IPS-18c (cell line): ENCODE measurements at regions not wholly inside any gene's neighbourhood (a gene's known extent, or its start where the extent isn't known, plus 50 kb on each side); places are given as distances from the start of the nearest gene placed in this dataset.

ENCODE experiments used
- H3K4me3 ChIP-seq: 2 replicates; pipeline ENCODE4 v1.7.0; 2013; ENCODE audit warnings: low read depth, mild to moderate bottlenecking, low read length, moderate library complexity; ENCODE audit not compliant: insufficient read depth
- H3K9me3 ChIP-seq: one replicate; pipeline ENCODE4 v1.6.1; 2013; ENCODE audit warnings: mild to moderate bottlenecking, low read length, moderate library complexity; ENCODE audit not compliant: control insufficient read depth, insufficient read depth

GRCh38 chr13:55230570-55230908 lies 1910.2 kb upstream of the PRR20A start:
- no peaks in the 10 kb centered on the region for H3K9me3 ChIP-seq

GRCh38 chr13:55234311-55234710 lies 1906.4 kb upstream of the PRR20A start:
- Histone ChIP-seq H3K4me3 (no peak overlapping the region), H3K9me3 (no peaks in the 10 kb centered on the region)

More at GRCh38 chr13:55230570-55230908, 1910.2 kb upstream of the PRR20A start:
- H3K4me3 ChIP-seq = no peak overlapping the region

- Histone ChIP-seq H3K9me3 (no peaks in the 10 kb centered on the region), H3K4me3 (no peak overlapping the region)
Measured at GRCh38 chr13:55245005-55245644, 1895.6 kb upstream of the PRR20A start.

- H3K4me3 ChIP-seq = no peak overlapping the region
- H3K9me3 ChIP-seq = no peaks in the 10 kb centered on the region
Measured at GRCh38 chr13:55255236-55255635, 1885.5 kb upstream of the PRR20A start.

- Histone ChIP-seq H3K4me3 (no peak overlapping the region), H3K9me3 (no peaks in the 10 kb centered on the region)
Measured at GRCh38 chr13:55263045-55263444, 1877.7 kb upstream of the PRR20A start.

GRCh38 chr13:55266644-55267043 lies 1874.1 kb upstream of the PRR20A start:
- no peaks in the 10 kb centered on the region for H3K9me3 ChIP-seq
- no peak overlapping the region for H3K4me3 ChIP-seq

- Histone ChIP-seq H3K9me3 (peaks cover 2% of the 10 kb centered on the region), H3K4me3 (no peak overlapping the region)
Measured at GRCh38 chr13:55298201-55298600, 1842.5 kb upstream of the PRR20A start.

- no peak overlapping the region for H3K4me3 ChIP-seq
Measured at GRCh38 chr13:55302568-55302967, 1838.2 kb upstream of the PRR20A start.

GRCh38 chr13:55307909-55308308 lies 1832.8 kb upstream of the PRR20A start:
- H3K9me3 ChIP-seq = no peaks in the 10 kb centered on the region
- H3K4me3 ChIP-seq = no peak overlapping the region

More at GRCh38 chr13:55302568-55302967, 1838.2 kb upstream of the PRR20A start:
- H3K9me3 ChIP-seq = no peaks in the 10 kb centered on the region

GRCh38 chr13:55341891-55342290 lies 1798.8 kb upstream of the PRR20A start:
- H3K4me3 ChIP-seq = no peak overlapping the region
- H3K9me3 ChIP-seq = no peaks in the 10 kb centered on the region

- Histone ChIP-seq H3K9me3 (no peaks in the 10 kb centered on the region), H3K4me3 (no peak overlapping the region)
Measured at GRCh38 chr13:55345224-55345623, 1795.5 kb upstream of the PRR20A start.

- H3K4me3 ChIP-seq = no peak overlapping the region
- no peaks in the 10 kb centered on the region for H3K9me3 ChIP-seq
Measured at GRCh38 chr13:55347528-55347927, 1793.2 kb upstream of the PRR20A start.

GRCh38 chr13:55359067-55359466 lies 1781.7 kb upstream of the PRR20A start:
- no peak overlapping the region for H3K4me3 ChIP-seq
- no peaks in the 10 kb centered on the region for H3K9me3 ChIP-seq

GRCh38 chr13:55361141-55361540 lies 1779.6 kb upstream of the PRR20A start:
- H3K4me3 ChIP-seq = no peak overlapping the region
- no peaks in the 10 kb centered on the region for H3K9me3 ChIP-seq

- Histone ChIP-seq H3K9me3 (no peaks in the 10 kb centered on the region), H3K4me3 (no peak overlapping the region)
Measured at GRCh38 chr13:55366676-55367075, 1774.0 kb upstream of the PRR20A start.

- Histone ChIP-seq H3K4me3 (no peak overlapping the region), H3K9me3 (no peaks in the 10 kb centered on the region)
Measured at GRCh38 chr13:55394470-55394869, 1746.2 kb upstream of the PRR20A start.

GRCh38 chr13:55402870-55403269 lies 1737.8 kb upstream of the PRR20A start:
- Histone ChIP-seq H3K9me3 (no peaks in the 10 kb centered on the region), H3K4me3 (no peak overlapping the region)

GRCh38 chr13:55403887-55404487 lies 1736.7 kb upstream of the PRR20A start:
- Histone ChIP-seq H3K4me3 (no peak overlapping the region), H3K9me3 (no peaks in the 10 kb centered on the region)
